Stimulated activated CD4-positive, alpha-beta T cell treated with anti-CD3 and anti-CD28 coated beads, Interleukin-15, amount 100 ng/mL, for 1 hour (primary cell): ENCODE measurements at regions not wholly inside any gene's neighbourhood (a gene's known extent, or its start where the extent isn't known, plus 50 kb on each side); places are given as distances from the start of the nearest gene placed in this dataset.
A peak's percentile ranks its signal among the peaks of the same experiment; 100 is the strongest.

Experiments used
- DNase-seq, 2 donors: peaks; one replicate each; pipeline ENCODE4 v3.0.0-alpha.2; 2020; ENCODE audit warnings: low read depth in 1 of 2, low spot score in 1 of 2

DNA sequence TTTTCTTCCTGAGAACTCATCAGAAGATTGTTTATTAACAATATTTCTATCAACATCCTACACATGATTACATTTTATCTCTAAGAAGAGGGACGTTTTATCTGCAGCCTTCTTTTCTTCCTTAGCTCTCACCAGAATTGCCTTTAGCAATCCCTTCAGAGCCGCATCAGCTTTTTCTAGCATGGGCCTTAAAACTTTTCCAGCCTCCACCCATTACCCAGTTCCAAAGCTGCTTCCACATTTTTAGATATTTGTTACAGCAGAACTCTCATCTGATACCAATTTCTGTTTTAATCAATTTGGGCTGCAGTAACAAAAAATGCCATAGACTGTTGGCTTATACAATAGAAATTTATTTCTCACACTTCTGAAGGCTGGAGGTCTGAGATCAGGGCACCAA lies 281.5 kb downstream of the THBS2 start:
- DNase-seq: no peak

- DNase-seq: no peak
Measured at GRCh38 chr6:168971549-168971948, 282.1 kb downstream of the THBS2 start.

GRCh38 chr6:168968801-168969200 lies 284.8 kb downstream of the THBS2 start:
- DNase-seq: no peak

GRCh38 chr6:168968228-168968627 lies 285.4 kb downstream of the THBS2 start:
- no peak for DNase-seq

- no peak for DNase-seq
Measured at GRCh38 chr6:168967281-168967925, 286.2 kb downstream of the THBS2 start.

GRCh38 chr6:168964138-168964835 lies 289.4 kb downstream of the THBS2 start:
- no peak for DNase-seq

DNA sequence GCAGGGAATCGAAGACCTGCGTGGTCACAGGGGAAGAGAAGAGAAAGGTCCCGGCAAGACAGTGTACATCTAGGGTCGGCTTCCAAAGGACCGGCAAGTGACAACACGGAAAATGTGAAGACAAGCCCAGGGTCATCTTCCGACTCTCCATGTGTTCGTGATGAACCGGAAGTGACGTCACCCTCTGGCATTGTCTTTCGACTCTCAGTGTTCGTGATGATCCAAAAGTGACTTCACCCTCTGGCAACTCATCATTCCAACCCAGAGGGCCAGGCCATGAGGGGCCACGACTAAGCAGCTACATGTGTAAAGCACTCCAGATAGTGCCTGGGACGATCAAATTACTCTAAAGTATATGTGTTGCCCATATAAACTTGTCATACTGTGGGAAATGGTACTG lies 290.8 kb downstream of the THBS2 start:
- DNase-seq: no peak

GRCh38 chr6:168961264-168961656 lies 292.4 kb downstream of the THBS2 start:
- no peak for DNase-seq

DNA sequence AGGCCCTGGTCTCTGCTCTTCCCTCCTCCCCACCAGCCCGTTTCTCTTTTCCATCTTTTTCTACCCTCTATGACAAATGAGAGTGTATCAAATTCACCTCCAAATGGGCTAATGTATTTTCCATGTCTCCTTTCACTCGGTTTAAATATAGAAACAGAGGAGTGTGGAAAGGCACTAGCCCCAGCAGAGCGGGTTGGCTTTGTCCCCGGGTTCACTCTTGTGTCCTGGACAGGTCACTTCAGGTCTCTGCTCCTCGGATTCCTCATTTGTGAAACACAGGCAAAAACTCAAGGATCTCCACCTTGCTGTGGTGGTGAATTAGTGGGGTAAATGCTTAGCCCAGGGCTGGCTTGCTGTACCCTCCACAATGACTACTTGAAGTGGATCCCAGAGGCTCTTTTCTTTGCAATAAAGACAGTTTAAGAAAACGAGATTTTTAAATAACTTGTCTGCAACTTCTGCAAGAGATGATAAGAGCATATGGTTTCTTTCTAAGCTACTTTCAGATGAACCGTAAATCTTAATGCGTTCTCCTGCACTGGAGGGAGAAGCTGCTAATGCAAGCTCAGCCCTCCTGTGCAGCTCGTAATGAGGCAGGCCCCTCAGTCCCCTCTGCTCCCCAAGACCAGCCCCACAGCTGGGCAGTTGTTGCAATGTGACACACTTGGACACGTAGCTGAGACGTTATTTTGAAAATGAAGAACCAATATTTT lies 292.9 kb downstream of the THBS2 start:
- no peak for DNase-seq

GRCh38 chr6:168959696-168960095 lies 293.9 kb downstream of the THBS2 start:
- no peak for DNase-seq

DNA sequence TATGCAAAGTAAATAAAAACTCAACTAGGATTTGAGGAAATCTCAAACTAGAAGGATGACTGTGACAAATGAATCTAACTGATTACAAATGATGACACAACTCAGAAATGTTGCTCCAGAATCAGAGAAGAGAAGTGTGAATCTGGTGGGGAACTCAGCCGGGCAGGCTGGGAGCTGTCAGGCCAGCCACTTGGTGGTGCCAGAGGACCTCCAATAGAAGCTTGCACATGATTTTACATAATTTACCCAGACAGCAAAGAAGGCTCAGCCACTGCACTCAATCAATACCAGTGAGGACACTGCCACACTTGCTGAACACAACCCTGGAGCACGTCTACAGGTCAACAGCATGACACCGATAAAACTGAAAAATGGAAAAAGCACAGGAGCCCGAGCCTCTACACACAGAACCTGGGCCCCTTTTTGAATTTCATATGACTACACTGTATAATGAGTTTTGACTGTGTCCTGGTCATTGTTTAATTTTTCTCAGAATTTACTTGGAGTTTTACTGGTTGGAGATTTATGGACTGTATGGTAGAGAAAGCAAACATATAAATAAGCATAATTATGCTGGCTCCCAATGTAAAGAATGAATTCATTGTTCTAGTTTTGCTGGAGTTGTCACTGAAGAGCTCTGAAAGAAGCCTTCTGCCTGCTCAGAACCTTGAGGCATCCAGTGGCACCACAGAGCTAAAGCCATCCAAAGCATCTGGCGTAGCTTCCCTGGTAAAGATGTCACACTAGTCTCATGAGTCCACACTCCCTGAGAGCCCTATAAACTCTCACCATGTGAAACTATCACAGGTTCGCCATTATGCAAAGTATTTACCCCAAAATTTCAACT lies 296.5 kb downstream of the THBS2 start:
- DNase-seq: peak in 1 of 2 donors; percentile 10

GRCh38 chr6:168956141-168956838 lies 297.4 kb downstream of the THBS2 start:
- no peak for DNase-seq

DNA sequence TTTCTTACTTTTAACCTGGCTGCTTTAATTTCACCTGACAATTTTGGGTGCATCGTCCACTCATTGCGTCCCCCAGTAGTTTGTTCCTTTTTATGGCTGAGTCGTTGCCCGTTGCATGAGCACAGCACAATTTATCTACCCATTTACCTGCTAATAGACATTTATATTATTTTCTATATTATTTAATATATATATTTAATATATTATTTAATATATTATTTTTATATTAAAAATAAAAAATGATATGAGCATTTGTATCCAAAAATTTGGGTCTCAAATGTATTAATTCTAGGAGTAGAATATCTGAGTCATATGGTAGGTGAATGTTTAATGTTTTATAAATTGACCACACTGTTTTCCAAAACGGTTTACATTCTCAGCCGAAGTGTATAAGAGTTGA lies 300.2 kb downstream of the THBS2 start:
- no peak for DNase-seq

- DNase-seq: no peak
Measured at GRCh38 chr6:168951217-168951616, 302.4 kb downstream of the THBS2 start.

DNA sequence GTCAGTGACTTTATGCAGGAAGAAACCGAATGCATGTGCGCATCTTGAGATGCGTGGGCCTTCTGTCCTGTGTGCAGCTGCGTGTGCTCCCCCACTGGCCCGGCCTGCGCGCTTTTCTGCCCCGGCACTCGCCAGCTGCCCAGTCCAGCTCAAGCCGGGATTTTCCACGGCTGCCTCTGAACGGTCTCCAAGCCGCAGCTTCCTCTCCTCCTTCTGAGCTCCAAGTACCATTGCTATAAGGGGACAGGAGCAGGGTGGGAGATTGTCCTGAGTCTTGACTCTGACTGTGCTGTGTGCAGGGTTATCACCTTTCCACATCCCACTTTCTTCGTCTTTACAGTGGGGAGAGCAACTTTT lies 302.8 kb downstream of the THBS2 start:
- no peak for DNase-seq

GRCh38 chr6:168949981-168950857 lies 303.4 kb downstream of the THBS2 start:
- no peak for DNase-seq

GRCh38 chr6:168948990-168949531 lies 304.6 kb downstream of the THBS2 start:
- no peak for DNase-seq

GRCh38 chr6:168948002-168948401 lies 305.6 kb downstream of the THBS2 start:
- no peak for DNase-seq

DNA sequence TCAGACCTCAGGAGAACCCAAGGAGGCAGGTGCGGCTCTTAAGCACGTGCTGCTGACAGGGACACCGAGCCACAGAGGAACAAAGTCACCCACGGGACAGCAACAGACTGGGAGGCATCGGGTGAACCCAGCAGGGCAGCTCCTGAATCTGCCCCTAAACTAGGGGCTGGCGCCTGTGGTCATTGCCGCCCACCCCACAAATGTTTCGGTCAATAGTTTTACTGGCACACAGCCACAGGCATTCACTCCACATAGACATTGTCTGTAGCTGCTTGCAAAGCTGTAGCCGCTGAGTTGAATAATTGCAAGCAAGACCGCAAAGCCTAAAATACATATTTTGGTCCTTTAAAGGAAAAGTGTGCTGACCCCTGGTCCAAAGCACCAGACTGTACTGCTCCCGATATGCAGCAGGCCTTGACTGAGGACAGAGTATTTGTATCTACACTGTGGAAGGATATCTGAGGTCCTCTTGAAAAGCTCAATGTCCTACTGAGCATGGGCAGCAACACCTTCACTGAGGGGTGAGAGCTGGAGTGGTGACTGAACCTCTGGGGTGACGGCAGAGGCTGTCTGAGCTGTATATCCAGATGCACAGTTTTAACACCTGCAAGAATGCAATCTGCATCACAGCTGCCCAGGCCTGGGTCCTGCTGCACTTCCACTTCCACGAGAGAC lies 310.3 kb downstream of the THBS2 start:
- DNase-seq: no peak
